NB4 (cell line): ENCODE measurements at regions not wholly inside any gene's neighbourhood (a gene's known extent, or its start where the extent isn't known, plus 50 kb on each side); places are given as distances from the start of the nearest gene placed in this dataset.

Experiments used
- DNase-seq: peaks from one replicate; pipeline ENCODE4 v3.0.0; 2010; ENCODE audit warnings: low read depth
- H3K4me3 ChIP-seq: one replicate; pipeline ENCODE4 v1.5.1; 2011; ENCODE audit warnings: mild to moderate bottlenecking, low read depth, low read length, moderate library complexity
- CTCF ChIP-seq: IDR thresholded peaks from one replicate; pipeline ENCODE4 v1.5.1; 2012; ENCODE audit warnings: low read depth, low read length
- MAX ChIP-seq: IDR thresholded peaks from 2 replicates; pipeline ENCODE4 v1.6.1; 2011; ENCODE audit warnings: low read depth, low read length
- MYC ChIP-seq: IDR thresholded peaks from 2 replicates; pipeline ENCODE4 v1.6.1; 2011; ENCODE audit warnings: low read depth, low read length
- POLR2A ChIP-seq: IDR thresholded peaks from 2 replicates; pipeline ENCODE4 v1.6.1; 2011; ENCODE audit warnings: mild to moderate bottlenecking; ENCODE audit not compliant: insufficient read length; ENCODE audit errors: extremely low read depth

DNA sequence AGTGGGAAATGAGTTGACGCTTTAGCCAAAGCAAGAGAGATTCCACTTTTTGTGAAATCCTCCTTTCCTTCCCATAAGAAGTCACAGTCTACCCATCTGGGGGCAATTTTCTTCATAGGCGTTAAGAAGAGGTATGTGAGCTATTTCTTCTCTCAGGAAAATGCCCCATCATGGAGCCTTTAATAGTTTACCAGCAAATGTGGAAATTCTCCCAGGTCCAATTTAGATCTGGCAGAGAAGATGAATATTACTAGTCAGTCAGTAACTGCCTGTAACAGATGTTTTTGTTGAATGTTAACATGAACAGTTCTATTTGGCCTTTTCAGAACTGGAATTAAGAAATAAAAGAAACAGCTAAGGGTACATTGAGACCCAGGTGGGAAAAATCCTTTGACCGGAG lies 156.4 kb upstream of the RFX3 start:
- no peak for TF ChIP-seq CTCF
- TF ChIP-seq MAX, result no peak
- DNase-seq, result no peak
- no peak overlapping the region for H3K4me3 ChIP-seq

- no peak overlapping the region for H3K4me3 ChIP-seq
- DNase-seq, result no peak
These were observed 151.7 kb upstream of the RFX3 start for GRCh38 chr9:3677541-3677940.

DNA sequence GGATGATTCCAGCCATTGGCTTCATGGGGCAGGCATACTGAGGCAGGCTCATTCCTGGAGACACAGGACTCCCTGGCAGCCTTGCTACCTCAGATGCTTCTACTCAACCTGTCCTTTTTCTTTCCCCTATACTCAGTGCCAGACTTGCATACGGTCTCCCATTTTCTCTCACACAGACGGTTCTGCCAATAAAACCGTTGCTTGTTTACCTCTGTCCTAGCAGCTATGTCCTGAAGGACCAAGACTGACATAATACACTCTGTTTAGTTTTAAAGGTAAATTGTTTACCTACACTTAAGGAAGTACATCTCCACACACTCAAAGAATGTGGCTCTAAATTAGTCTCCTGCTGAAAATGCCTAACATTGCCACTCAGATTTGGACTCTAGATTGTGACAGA lies 151.0 kb upstream of the RFX3 start:
- no peak overlapping the region for H3K4me3 ChIP-seq
- TF ChIP-seq CTCF (no peak), MYC (no peak), MAX (no peak), POLR2A (no peak)
- no peak for DNase-seq

More at GRCh38 chr9:3677541-3677940, 151.7 kb upstream of the RFX3 start:
- TF ChIP-seq MYC, result no peak
- TF ChIP-seq MAX, result no peak
- TF ChIP-seq POLR2A, result no peak
- no peak for TF ChIP-seq CTCF

DNA sequence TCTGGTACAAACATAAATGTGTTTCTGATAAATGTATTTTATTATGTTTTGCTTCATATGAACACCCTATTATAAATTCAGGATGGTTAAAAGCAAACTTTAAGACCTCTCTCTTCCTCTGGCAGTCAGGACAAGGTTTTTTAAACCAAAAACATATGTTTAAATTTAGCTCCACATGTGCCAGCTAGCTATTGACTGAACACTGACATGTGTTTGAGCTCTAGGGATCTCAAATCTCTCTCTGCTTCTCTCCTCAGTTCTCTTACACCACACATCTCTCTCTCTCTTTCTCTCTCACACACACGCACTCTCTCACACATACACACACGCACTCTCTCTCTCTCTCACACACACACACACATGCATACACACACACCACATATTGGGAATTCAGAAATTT lies 150.1 kb upstream of the RFX3 start:
- H3K4me3 ChIP-seq, result no peak overlapping the region
- no peak for TF ChIP-seq CTCF
- no peak for TF ChIP-seq POLR2A
- no peak for TF ChIP-seq MAX
- TF ChIP-seq MYC, result no peak
- no peak for DNase-seq

DNA sequence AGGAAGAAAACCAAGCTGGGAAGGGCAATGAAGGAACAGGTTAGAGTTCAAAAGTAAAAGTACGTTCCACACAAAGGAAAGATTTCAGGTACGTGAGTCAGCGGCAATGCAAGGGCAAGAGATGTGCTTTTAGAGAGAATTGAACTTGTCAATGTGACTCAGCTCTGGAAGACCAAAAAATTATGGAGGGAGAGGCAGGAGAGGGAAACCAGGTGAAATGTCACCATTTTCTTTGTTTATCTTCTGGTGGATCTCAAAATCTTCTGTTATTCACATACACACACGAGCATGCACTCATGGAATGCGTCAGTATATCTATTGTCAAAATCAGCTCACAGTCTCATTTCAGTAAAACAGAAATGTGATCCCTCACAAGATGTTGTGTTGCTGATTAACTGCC lies 148.8 kb upstream of the RFX3 start:
- no peak for DNase-seq
- TF ChIP-seq MAX (no peak), POLR2A (no peak), MYC (no peak), CTCF (no peak)
- H3K4me3 ChIP-seq, result no peak overlapping the region

- DNase-seq, result no peak
- H3K4me3 ChIP-seq, result no peak overlapping the region
- TF ChIP-seq CTCF (no peak), MAX (no peak)
These were observed 146.6 kb upstream of the RFX3 start for GRCh38 chr9:3672399-3672798.
